HFFc6 (cell line): ENCODE measurements at regions not wholly inside any gene's neighbourhood (a gene's known extent, or its start where the extent isn't known, plus 50 kb on each side); places are given as distances from the start of the nearest gene placed in this dataset.

Experiments used
- DNase-seq: peaks from one replicate; pipeline ENCODE4 v3.0.0-alpha.2; 2018
- H3K27ac Mint-ChIP-seq: 2 replicates; pipeline ENCODE4 v1.8.0; 2020; ENCODE audit warnings: mild to moderate bottlenecking, mixed read lengths
- H3K27me3 Mint-ChIP-seq: 2 replicates; pipeline ENCODE4 v1.8.0; 2021; ENCODE audit warnings: mild to moderate bottlenecking, moderate library complexity, mixed read lengths; ENCODE audit not compliant: insufficient read depth
- H3K36me3 Mint-ChIP-seq: 2 replicates; pipeline ENCODE4 v1.8.0; 2021; ENCODE audit warnings: low read depth, mixed read lengths
- H3K4me1 Mint-ChIP-seq: 2 replicates; pipeline ENCODE4 v1.8.0; 2020; ENCODE audit warnings: low read depth, mixed read lengths
- H3K4me3 Mint-ChIP-seq: 2 replicates; pipeline ENCODE4 v1.8.0; 2020; ENCODE audit warnings: mild to moderate bottlenecking, moderate library complexity, mixed read lengths
- H3K9me3 Mint-ChIP-seq: 2 replicates; pipeline ENCODE4 v1.8.0; 2020; ENCODE audit warnings: mild to moderate bottlenecking, mixed read lengths
- CTCF ChIP-seq: fragments of 200-600 bp; sonication (generic); IDR thresholded peaks from 2 replicates; pipeline ENCODE4 v1.5.0; 2021; ENCODE audit warnings: antibody characterized with exemption, mild to moderate bottlenecking

- DNase-seq, result no peak
- Mint-ChIP-seq H3K4me1 (no peaks in the 10 kb centered on the region; the same call in 1 of the 2 replicates), H3K27ac (no peak overlapping the region), H3K4me3 (no peak overlapping the region), H3K9me3 (no peaks in the 10 kb centered on the region), H3K36me3 (no peaks in the 10 kb centered on the region), H3K27me3 (peaks cover 1% of the 10 kb centered on the region)
- TF ChIP-seq CTCF, result no peak
These were observed 643.9 kb downstream of the TBC1D4 start for GRCh38 chr13:74838096-74838495.

GRCh38 chr13:74836628-74837027 lies 645.3 kb downstream of the TBC1D4 start:
- Mint-ChIP-seq H3K4me1 (no peaks in the 10 kb centered on the region; the same call in 1 of the 2 replicates), H3K9me3 (no peaks in the 10 kb centered on the region), H3K27ac (no peak overlapping the region), H3K36me3 (no peaks in the 10 kb centered on the region), H3K27me3 (no peaks in the 10 kb centered on the region; the same call in 1 of the 2 replicates), H3K4me3 (no peak overlapping the region)
- no peak for DNase-seq
- no peak for TF ChIP-seq CTCF

- TF ChIP-seq CTCF, result no peak
- H3K27me3 Mint-ChIP-seq, result 0 out of 2 replicates have a peak, but pooled peaks cover 3% of the 10 kb centered on the region
- no peak overlapping the region for H3K27ac Mint-ChIP-seq
- DNase-seq, result no peak
- H3K4me3 Mint-ChIP-seq, result no peak overlapping the region
- H3K36me3 Mint-ChIP-seq, result no peaks in the 10 kb centered on the region
- no peaks in the 10 kb centered on the region for H3K9me3 Mint-ChIP-seq
- H3K4me1 Mint-ChIP-seq, result no peaks in the 10 kb centered on the region; the same call in 1 of the 2 replicates
These were observed 646.4 kb downstream of the TBC1D4 start for GRCh38 chr13:74835579-74835978.

- H3K36me3 Mint-ChIP-seq, result no peaks in the 10 kb centered on the region
- H3K4me1 Mint-ChIP-seq, result peaks cover 14% of the 10 kb centered on the region
- no peaks in the 10 kb centered on the region for H3K9me3 Mint-ChIP-seq
- no peak overlapping the region for H3K4me3 Mint-ChIP-seq
- H3K27ac Mint-ChIP-seq, result no peak overlapping the region
- no peaks in the 10 kb centered on the region for H3K27me3 Mint-ChIP-seq
- no peak for TF ChIP-seq CTCF
- DNase-seq, result no peak
These were observed 656.1 kb downstream of the TBC1D4 start for GRCh38 chr13:74825938-74826246.

- peak; percentile 59 for DNase-seq
- Mint-ChIP-seq H3K27me3 (no peaks in the 10 kb centered on the region; the same call in none of the 2 replicates), H3K27ac (no peak overlapping the region), H3K9me3 (no peaks in the 10 kb centered on the region), H3K4me1 (peaks cover 14% of the 10 kb centered on the region), H3K36me3 (no peaks in the 10 kb centered on the region), H3K4me3 (no peak overlapping the region)
- TF ChIP-seq CTCF, result no peak
These were observed 656.6 kb downstream of the TBC1D4 start for GRCh38 chr13:74825152-74825937.
